ENCODE measurements at regions not wholly inside any gene's neighbourhood (a gene's known extent, or its start where the extent isn't known, plus 50 kb on each side); places are given as distances from the start of the nearest gene placed in this dataset.

- peaks cover 7% of the 10 kb centered on the region for H3K27me3 Mint-ChIP-seq (ENCODE audit: insufficient read depth)
- no peak overlapping the region for H3K27ac Mint-ChIP-seq
- DNase-seq, result no peak
- no peak for TF ChIP-seq CTCF (IDR thresholded peaks at IDR 0.05)
- H3K9me3 Mint-ChIP-seq, result no peaks in the 10 kb centered on the region
- H3K4me3 Mint-ChIP-seq, result no peak overlapping the region
- peaks cover 24% of the 10 kb centered on the region for H3K4me1 Mint-ChIP-seq (ENCODE audit: low read depth)
- H3K36me3 Mint-ChIP-seq (ENCODE audit: low read depth), result no peaks in the 10 kb centered on the region
Measured at GRCh38 chr12:127106041-127106440, 1160.9 kb upstream of the TMEM132C start.

- peaks cover 24% of the 10 kb centered on the region for H3K4me1 Mint-ChIP-seq (ENCODE audit: low read depth)
- H3K27me3 Mint-ChIP-seq (ENCODE audit: insufficient read depth), result peaks cover 7% of the 10 kb centered on the region; the same call in 1 of the 2 replicates
- no peak overlapping the region for H3K27ac Mint-ChIP-seq
- H3K36me3 Mint-ChIP-seq (ENCODE audit: low read depth), result no peaks in the 10 kb centered on the region
- no peak for DNase-seq
- H3K4me3 Mint-ChIP-seq, result no peak overlapping the region
- no peaks in the 10 kb centered on the region for H3K9me3 Mint-ChIP-seq
- no peak for TF ChIP-seq CTCF (IDR thresholded peaks at IDR 0.05)
Measured at GRCh38 chr12:127106697-127107096, 1160.3 kb upstream of the TMEM132C start.

GRCh38 chr12:127107744-127108143 lies 1159.2 kb upstream of the TMEM132C start:
- Mint-ChIP-seq H3K9me3 (no peaks in the 10 kb centered on the region), H3K27me3 (ENCODE audit: insufficient read depth) (no peaks in the 10 kb centered on the region), H3K4me1 (ENCODE audit: low read depth) (peaks cover 24% of the 10 kb centered on the region)

GRCh38 chr12:127108360-127109215 lies 1158.4 kb upstream of the TMEM132C start:
- Mint-ChIP-seq H3K27me3 (ENCODE audit: insufficient read depth) (no peaks in the 10 kb centered on the region), H3K9me3 (no peaks in the 10 kb centered on the region), H3K27ac (no peak overlapping the region), H3K4me3 (no peak overlapping the region), H3K36me3 (ENCODE audit: low read depth) (no peaks in the 10 kb centered on the region), H3K4me1 (ENCODE audit: low read depth) (peaks cover 24% of the 10 kb centered on the region)
- DNase-seq, result peak; percentile 61
- peak; percentile 93 for TF ChIP-seq CTCF (IDR thresholded peaks at IDR 0.05)

More at GRCh38 chr12:127107744-127108143, 1159.2 kb upstream of the TMEM132C start:
- TF ChIP-seq CTCF (IDR thresholded peaks at IDR 0.05), result no peak
- Mint-ChIP-seq H3K4me3 (no peak overlapping the region), H3K27ac (no peak overlapping the region), H3K36me3 (ENCODE audit: low read depth) (no peaks in the 10 kb centered on the region)
- peak; percentile 12 for DNase-seq

DNA sequence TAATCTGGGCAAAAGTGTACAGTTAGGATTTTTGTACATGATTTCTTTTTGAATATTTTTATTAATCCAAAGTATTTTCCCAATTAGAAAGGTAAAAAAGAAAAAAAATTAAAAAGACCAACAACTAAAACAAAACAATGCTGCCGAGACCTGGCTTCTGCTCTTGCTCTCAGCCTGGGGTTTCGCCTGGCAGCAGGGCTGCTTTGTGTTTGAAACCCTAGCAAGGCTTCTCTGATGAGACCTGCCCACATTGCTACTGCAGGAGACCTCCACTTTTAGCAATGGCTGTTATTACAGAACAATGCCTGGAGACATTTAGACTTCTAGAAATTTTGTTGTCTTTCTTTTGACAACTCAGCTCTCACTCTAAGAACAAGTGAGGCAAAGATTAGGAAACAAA lies 1153.0 kb upstream of the TMEM132C start:
- no peak overlapping the region for H3K27ac Mint-ChIP-seq
- H3K4me3 Mint-ChIP-seq, result no peak overlapping the region
- no peaks in the 10 kb centered on the region for H3K9me3 Mint-ChIP-seq
- peaks cover under 1% of the 10 kb centered on the region for H3K4me1 Mint-ChIP-seq (ENCODE audit: low read depth)
- no peak for DNase-seq
- TF ChIP-seq CTCF (IDR thresholded peaks at IDR 0.05), result no peak
- no peaks in the 10 kb centered on the region for H3K27me3 Mint-ChIP-seq (ENCODE audit: insufficient read depth)
- no peaks in the 10 kb centered on the region for H3K36me3 Mint-ChIP-seq (ENCODE audit: low read depth)
